HG02610 (cell line): ENCODE measurements at regions not wholly inside any gene's neighbourhood (a gene's known extent, or its start where the extent isn't known, plus 50 kb on each side); places are given as distances from the start of the nearest gene placed in this dataset.

Experiments used
- ATAC-seq: cut with Tn5 transposase; IDR thresholded peaks from one replicate; pipeline ENCODE4 v1.9.1; 2021; ENCODE audit warnings: mild to moderate bottlenecking, moderate library complexity; ENCODE audit not compliant: unreplicated experiment

DNA sequence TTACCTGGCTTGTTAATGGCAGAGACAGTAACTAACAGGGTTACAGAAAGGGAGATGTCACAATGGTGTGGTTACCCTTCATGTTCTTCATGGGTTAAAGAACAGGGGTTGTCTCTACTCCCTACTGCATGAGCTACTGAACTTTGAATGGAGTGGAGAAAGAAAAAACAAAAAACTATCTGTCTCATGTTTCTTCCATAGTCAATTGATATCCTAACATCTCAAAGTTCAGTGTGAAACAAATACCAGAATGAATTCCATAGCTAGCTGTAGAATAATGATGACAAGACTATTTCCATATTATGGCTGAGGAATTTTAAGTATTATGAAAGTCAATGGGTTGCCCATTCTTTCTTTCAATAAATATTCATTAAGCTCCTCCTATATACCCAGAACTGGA is 161.3 kb upstream of the LPP start:
- no peak for ATAC-seq

DNA sequence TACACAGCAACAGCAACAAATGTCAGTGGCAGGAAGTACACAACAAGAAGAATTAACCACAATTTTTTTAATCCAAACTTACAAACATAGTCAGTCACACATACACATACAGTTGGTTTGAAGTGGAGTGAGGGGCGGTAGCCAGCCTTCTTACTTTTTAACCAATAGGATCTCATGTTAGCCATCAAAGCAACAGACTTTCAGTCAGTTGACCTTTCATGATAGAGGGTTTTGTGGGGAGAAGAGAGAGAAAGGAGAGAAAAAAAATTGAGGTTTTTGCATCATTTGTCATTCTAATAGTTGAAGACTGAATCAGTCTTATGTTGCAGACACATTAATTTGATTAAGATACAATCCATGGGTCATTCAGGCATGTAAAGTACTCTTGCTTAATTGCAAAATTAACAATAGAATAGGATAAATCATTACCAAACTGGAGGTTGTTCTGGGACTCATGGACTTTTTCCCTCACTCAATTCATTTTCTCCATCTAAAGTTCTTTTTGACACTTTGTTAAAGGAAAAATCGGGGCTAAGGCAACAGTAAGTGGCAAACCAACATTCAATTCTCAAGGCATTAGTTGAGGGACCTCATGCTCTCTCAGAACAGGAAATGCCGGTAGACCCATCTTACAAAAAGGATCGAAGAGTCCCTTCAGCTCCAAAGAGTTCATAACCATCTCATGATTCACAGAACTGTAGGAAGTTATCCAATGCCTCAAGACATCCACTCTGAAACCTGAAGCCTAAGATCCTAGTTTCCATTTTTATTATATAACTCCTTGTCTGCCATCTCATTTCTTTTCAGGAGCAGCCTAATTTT is 159.5 kb upstream of the LPP start:
- no peak for ATAC-seq

DNA sequence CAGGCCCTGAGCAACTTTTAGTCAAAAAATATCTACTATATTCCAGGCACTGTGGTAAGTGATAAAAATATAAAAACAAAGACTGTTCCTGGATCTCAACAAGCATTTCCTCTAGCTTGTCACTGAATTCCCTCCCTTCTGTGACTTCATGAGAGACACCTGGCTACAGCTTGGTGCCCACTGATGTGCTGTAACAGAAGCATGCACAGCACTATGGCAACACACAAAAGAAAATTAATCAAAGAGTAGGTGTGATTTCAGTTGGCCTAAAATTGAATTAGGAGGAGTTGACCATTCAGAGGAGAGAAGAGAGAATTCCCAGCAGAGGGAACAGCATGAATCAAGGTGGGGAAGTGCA is 158.9 kb upstream of the LPP start:
- ATAC-seq = no peak

GRCh38 chr3:187995667-187996066 is 158.3 kb upstream of the LPP start:
- ATAC-seq = no peak

GRCh38 chr3:187996609-187997008 is 157.3 kb upstream of the LPP start:
- no peak for ATAC-seq

DNA sequence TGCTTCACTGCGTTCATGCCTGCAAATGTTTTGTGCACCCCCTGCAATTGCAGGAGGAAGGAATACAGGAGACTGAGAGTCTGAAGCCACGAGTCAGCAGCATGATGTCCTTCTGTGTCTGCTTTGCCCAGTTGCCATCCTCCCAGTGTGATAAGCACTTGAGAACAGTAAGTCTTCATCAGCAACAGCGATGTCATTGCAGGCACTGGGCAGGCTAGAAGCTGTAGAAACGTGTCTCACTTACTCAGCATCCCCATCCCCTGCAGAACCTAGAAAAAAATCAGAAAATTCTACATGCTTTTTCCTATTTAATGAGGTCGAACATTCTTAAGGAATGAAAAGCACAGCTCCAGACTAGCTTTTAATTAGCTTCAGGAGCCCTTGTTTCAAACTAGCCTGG is 156.5 kb upstream of the LPP start:
- ATAC-seq = no peak

DNA sequence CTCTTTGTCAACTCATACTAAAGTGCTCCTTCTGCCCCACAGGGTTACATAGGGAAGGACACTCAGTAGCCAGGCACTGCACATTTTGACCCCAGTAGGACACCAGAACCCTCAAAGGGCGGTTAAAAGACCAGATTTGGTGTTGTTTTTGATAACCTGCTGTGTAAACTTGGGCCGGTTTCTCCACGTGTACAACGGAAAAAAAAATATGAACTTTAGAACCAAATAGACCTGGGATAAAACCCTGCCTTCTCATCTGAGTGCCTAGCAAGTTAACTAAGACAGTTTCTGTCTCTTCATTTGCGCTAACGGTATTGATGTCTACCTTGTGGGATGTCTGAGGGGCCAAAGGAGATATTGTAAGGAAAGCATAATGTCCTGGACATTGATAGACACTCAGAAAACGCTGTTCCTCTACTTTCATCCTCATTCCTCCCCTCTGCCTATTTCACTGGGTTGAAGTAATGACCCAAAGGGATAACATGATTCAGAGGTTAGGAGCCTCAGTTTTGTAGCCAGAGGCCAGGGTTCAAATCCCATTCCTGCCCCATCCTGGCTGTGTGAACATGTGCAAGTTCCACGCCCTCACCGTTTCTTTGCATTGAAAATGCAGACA is 155.9 kb upstream of the LPP start:
- no peak for ATAC-seq

DNA sequence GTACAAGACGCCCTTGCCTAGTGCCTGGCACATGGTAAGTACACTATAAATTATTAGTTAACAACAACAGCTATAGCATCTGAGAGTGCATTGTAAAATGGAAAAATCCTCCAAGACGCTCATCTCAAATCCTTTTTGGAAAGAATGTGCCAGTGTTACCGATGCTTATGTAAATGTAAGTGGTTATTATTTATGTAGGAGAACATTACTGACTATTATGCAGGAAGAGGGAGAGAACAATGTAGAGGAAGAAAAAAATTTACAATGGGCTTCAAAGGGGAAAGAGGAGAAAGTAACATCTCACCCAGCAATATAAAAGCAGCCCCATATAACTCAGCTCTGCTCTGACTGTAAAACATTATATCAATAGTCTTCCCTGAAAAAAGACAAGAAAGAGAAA is 155.3 kb upstream of the LPP start:
- ATAC-seq = no peak

DNA sequence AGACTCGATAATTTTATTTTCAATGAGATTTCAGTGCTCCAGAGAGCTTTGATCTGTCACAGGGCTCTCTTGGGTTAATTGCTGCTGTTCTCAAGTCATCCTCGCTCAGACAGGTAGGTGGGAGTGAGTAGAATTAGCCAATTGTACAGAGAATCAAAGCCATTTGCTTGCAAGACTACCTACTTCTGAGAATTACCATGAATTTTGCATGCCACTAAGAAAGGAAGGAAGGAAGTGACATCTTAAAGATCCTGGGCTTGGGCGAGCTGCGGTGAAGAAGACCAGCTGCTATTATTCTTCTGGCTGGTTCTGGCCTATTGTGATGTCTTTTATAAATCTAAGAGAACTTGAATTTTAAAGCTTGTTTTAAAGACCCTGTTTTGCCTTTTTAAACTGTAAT is 154.1 kb upstream of the LPP start:
- ATAC-seq = no peak

DNA sequence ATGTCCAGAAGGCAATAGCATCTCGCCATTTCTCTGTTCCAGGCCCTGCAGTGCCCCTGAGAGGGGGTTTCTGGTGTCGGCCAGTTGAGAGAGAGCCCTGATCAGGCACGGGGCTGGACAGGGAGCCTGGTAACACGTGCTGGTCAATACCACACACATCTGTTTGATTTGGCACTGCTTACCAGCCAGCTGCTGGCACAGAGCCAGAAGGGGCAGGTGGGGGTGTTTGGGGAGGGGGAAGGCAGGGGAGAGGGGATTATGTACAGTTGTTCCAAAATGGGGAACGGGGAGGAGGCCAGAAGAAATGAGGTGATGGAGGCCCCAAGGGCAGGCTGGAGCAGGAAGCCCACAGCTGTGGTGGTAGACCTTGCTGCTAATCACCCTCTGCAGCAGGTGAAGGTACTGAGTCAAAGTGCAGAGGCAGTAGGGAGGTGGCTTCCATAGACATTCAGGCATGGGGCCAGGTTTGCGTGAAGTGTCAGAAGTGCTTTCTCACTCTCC is 153.5 kb upstream of the LPP start:
- ATAC-seq = no peak

DNA sequence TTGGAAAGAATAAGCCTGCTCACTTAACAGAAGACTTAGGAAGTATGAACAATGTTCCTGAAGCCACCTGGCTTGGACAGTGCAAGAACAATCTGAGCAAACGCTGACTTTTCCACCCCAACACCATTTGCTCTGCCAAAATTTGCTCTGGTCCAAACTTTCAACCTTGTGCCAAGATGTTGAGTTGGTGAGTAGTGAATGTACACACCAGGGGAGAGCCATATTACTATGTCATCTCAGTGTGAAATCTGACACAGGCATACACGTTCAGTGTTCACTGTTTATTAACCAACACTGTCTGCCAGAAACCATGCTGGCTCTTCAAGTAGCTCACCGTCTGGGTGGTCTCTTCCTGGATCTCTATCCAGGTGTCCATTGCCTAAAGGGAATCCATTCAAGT is 152.9 kb upstream of the LPP start:
- no peak for ATAC-seq

- no peak for ATAC-seq
Observed at GRCh38 chr3:188001926-188002325, 152.0 kb upstream of the LPP start.

- no peak for ATAC-seq
Observed at GRCh38 chr3:188002626-188003138, 151.3 kb upstream of the LPP start.

- ATAC-seq = no peak
Observed at GRCh38 chr3:188003188-188004171, 150.5 kb upstream of the LPP start.

DNA sequence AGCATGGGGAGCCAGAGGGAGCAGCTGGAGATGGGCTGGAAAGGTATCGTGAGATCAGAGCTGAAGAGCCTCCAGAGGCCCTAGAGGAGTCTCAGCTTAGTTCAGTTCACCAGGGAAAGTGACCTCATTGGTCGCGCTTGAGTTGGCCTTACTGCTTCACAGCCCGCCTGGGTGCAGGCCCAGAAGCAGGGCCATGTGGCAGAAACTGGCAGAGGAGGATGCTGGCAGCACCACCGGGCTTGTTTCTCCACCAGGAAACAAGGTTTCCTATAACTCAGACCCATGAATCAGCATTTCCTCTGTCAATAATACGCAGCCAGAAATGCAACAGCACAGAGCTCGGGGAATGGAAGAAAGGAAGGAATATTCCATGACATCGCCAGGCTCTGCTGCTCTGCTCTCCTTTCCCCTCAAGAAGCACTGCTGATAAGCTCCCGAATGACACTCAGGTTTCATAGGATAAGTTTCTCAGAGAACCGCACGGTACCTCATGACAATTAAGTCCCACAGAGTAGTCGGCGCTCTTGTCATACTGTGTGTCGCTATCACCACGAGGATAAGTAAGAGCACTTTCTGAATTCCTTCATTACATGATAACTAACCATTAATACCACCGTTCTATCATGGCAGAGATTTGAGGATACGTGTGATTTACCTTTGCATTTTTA is 147.1 kb upstream of the LPP start:
- no peak for ATAC-seq

GRCh38 chr3:188007897-188008296 is 146.1 kb upstream of the LPP start:
- ATAC-seq = no peak

GRCh38 chr3:188008582-188009213 is 145.3 kb upstream of the LPP start:
- ATAC-seq = no peak

GRCh38 chr3:188010478-188010877 is 143.5 kb upstream of the LPP start:
- no peak for ATAC-seq

DNA sequence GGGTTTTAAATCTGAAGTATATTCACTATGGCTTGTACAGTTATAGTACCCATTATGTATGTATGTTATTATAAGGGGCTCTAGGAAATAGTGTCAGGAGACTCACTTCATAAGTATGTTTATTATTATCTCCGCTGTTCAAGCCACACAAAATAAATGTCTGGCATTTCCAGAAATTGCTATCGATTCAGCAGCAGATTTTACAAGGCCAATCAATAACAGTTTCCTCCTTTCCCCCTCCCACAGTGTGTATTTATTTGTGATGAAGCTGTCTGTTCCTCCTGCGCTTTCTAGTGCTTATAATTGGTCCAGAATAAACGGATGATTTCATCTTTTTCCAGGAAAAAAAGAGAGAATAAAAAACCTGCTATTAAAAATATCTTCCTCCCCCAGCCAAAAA is 134.2 kb upstream of the LPP start:
- no peak for ATAC-seq

GRCh38 chr3:188021041-188021440 is 132.9 kb upstream of the LPP start:
- ATAC-seq = no peak
